HEK293T (cell line): ENCODE measurements at regions not wholly inside any gene's neighbourhood (a gene's known extent, or its start where the extent isn't known, plus 50 kb on each side); places are given as distances from the start of the nearest gene placed in this dataset.

ENCODE experiments used
- CTBP1 ChIP-seq: fragments of 450-650 bp; IDR thresholded peaks from 2 replicates; pipeline ENCODE4 v1.6.1; 2016; ENCODE audit warnings: borderline replicate concordance
- FOXA1 ChIP-seq: fragments of 450-650 bp; IDR thresholded peaks from 2 replicates; pipeline ENCODE4 v1.6.1; 2016; ENCODE audit warnings: mild to moderate bottlenecking
- FOXK2 ChIP-seq: fragments of 450-650 bp; IDR thresholded peaks from 2 replicates; pipeline ENCODE4 v1.6.1; 2016; ENCODE audit warnings: mild to moderate bottlenecking
- FOXM1 ChIP-seq: fragments of 450-650 bp; IDR thresholded peaks from 2 replicates; pipeline ENCODE4 v1.6.1; 2017; ENCODE audit warnings: mild to moderate bottlenecking, borderline replicate concordance
- SP1 ChIP-seq: fragments of 450-650 bp; IDR thresholded peaks from 2 replicates; pipeline ENCODE4 v1.6.1; 2017
- ZNF384 ChIP-seq: fragments of 450-650 bp; IDR thresholded peaks from 2 replicates; pipeline ENCODE4 v1.6.1; 2016
- TF ChIP-seq, protein P1 (sequence below): fragments of 450-650 bp; IDR thresholded peaks from 2 replicates; pipeline ENCODE4 v1.6.1; 2016

GRCh38 chr3:86695752-86696151, 295.2 kb downstream of the VGLL3 start:
- TF ChIP-seq, protein P1, sequence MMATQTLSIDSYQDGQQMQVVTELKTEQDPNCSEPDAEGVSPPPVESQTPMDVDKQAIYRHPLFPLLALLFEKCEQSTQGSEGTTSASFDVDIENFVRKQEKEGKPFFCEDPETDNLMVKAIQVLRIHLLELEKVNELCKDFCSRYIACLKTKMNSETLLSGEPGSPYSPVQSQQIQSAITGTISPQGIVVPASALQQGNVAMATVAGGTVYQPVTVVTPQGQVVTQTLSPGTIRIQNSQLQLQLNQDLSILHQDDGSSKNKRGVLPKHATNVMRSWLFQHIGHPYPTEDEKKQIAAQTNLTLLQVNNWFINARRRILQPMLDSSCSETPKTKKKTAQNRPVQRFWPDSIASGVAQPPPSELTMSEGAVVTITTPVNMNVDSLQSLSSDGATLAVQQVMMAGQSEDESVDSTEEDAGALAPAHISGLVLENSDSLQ = no peak
- TF ChIP-seq ZNF384 (no peak), SP1 (no peak), FOXM1 (no peak), CTBP1 (no peak), FOXK2 (no peak), FOXA1 (no peak)
